ENCODE measurements at regions not wholly inside any gene's neighbourhood (a gene's known extent, or its start where the extent isn't known, plus 50 kb on each side); places are given as distances from the start of the nearest gene placed in this dataset.

- DNase-seq = no peak
These were observed 68.7 kb upstream of the IRX3 start for GRCh38 chr16:54355251-54355650.

- no peak for DNase-seq
These were observed 66.5 kb upstream of the IRX3 start for GRCh38 chr16:54353097-54353496.

GRCh38 chr16:54351171-54351570 is 64.6 kb upstream of the IRX3 start:
- no peak for DNase-seq

DNA sequence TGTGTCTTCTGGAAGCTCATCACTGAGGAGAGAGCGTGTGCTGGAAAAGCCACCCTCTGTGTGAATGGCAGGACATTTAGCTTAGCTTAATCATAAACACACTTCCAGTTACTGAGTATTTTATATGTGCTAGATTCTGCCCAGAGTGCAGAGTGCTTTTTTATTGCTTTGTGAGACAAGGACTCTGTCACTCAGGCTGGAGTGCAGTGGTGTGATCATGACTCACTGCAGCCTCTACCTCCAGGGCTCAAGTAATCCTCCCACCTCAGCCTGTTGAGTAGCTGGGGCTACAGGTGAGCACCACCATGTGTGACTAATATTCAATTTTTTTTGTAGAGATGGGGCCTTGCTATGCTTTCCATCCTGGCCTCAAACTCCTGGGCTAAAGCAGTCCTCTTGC is 61.4 kb upstream of the IRX3 start:
- DNase-seq = no peak

- no peak for DNase-seq
These were observed 59.5 kb upstream of the IRX3 start for GRCh38 chr16:54346041-54346440.

- no peak for DNase-seq
These were observed 58.4 kb upstream of the IRX3 start for GRCh38 chr16:54344646-54345630.

GRCh38 chr16:54342966-54343365 is 56.4 kb upstream of the IRX3 start:
- no peak for DNase-seq

DNA sequence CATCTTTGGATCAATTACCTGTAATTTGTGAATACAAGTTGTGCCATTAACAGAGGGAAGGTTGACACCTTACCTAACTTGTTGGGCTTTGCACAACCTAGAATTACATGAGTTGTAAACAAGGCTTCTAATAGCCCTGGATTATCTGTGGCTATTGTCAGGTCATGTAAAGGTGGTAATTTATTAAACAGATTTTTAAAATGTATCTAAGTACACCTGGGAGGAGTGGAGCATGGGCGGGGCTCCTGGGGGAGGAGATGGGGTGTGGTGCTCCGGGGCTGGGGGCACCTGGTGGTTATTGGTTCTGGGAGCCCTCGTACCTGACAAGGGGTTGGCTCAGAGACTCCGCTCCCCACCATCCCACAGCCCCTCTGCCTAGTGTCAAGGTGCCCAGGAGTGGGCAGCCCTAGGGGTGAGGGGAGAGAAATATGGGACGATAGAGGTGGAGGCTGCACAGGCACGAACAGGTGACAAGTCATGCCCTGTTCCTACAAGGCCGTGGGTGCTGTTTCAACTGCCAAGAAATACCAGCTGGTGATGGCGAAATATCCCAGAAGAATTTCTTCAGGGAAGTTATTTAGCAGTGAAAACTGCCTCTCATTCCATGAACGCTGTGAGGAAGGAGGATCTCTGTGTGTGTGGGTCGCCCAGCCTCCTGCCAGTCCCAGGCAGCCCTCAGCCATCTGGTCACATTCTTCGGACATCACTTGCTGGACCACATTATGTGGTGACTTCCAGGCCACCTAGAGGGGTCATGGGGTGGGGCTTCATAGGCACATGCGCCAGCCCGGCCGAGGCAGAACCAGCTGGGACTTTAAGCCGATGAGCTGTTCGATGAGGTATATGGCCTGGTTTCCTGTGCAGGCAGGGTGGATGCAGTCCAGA is 55.5 kb upstream of the IRX3 start:
- DNase-seq = no peak

GRCh38 chr16:54340531-54340930 is 53.9 kb upstream of the IRX3 start:
- DNase-seq = no peak

- DNase-seq = no peak
These were observed 50.1 kb upstream of the IRX3 start for GRCh38 chr16:54336631-54337204.
